GM10266 (cell line): ENCODE measurements at regions not wholly inside any gene's neighbourhood (a gene's known extent, or its start where the extent isn't known, plus 50 kb on each side); places are given as distances from the start of the nearest gene placed in this dataset.

Source experiments
- DNase-seq: peaks from one replicate; pipeline ENCODE4 v3.0.0; 2012; ENCODE audit errors: extremely low spot score
- TF ChIP-seq, protein P1 (sequence below): IDR thresholded peaks from 2 replicates; pipeline ENCODE4 v1.5.1; 2012; ENCODE audit warnings: mild to moderate bottlenecking, low read depth; ENCODE audit not compliant: control insufficient read depth, insufficient read depth; ENCODE audit errors: missing control alignments

DNA sequence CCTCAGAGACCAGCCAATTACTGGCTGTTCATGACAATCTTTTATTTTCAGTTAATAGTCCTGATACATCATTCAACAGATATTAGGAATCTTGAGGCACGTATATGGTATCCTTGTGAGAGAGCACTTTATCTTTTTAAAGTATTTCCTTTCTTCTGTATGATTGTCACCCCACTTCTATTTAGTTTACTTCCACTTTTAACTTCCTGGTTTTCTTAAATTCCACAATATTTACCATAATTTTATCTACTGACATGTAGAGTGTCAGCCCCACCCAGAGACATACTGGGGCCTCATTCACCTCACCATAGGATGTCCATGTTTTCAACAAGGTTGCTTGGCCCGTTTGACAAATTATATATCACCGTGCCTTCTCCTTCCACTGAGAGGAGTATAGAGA lies 182.9 kb upstream of the ID2 start:
- TF ChIP-seq, protein P1, sequence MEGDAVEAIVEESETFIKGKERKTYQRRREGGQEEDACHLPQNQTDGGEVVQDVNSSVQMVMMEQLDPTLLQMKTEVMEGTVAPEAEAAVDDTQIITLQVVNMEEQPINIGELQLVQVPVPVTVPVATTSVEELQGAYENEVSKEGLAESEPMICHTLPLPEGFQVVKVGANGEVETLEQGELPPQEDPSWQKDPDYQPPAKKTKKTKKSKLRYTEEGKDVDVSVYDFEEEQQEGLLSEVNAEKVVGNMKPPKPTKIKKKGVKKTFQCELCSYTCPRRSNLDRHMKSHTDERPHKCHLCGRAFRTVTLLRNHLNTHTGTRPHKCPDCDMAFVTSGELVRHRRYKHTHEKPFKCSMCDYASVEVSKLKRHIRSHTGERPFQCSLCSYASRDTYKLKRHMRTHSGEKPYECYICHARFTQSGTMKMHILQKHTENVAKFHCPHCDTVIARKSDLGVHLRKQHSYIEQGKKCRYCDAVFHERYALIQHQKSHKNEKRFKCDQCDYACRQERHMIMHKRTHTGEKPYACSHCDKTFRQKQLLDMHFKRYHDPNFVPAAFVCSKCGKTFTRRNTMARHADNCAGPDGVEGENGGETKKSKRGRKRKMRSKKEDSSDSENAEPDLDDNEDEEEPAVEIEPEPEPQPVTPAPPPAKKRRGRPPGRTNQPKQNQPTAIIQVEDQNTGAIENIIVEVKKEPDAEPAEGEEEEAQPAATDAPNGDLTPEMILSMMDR, result no peak
- no peak for DNase-seq

DNA sequence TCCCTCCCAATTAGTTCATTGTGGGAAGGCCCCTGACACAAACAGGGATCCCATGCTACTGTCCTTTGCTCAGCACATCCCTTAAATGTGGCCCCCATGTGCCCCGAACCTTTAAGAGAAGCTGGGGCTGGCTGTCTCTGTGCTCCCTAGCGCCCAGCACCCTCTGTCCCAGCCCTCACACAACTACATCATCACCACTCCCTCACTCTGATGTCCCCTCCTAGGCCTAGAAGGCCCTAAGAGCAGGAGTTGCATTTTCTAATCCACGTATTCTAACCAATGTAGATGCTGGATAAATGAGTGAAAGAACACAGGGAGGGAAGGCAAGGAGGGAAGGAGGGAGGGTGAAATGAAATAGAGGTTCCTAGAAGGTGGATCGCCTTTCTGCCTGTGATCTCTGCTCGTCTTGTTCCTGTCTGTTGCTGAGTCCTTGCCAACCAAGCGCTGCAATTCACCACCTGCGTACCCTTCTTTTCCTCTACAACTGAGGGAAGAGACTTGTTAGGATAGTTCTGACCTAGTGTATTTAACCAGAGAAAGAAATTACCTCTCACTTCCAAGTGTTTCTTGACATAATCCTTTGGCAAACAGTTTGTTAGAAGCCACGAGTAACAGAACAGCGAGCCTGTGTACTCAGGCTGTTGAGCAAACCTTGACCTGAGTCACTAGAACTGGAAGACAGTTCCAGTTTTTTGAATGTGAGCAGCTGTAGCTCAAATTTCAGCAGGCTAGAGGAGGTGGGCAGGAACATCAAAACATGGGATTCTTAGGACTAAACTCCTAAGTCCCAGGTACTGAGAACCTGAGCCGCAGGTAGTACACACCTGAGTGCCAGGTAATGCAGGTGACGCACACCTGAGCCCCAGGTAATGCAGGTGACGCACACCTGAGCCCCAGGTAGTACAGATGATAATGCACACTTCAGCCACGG lies 181.5 kb upstream of the ID2 start:
- DNase-seq, result no peak

DNA sequence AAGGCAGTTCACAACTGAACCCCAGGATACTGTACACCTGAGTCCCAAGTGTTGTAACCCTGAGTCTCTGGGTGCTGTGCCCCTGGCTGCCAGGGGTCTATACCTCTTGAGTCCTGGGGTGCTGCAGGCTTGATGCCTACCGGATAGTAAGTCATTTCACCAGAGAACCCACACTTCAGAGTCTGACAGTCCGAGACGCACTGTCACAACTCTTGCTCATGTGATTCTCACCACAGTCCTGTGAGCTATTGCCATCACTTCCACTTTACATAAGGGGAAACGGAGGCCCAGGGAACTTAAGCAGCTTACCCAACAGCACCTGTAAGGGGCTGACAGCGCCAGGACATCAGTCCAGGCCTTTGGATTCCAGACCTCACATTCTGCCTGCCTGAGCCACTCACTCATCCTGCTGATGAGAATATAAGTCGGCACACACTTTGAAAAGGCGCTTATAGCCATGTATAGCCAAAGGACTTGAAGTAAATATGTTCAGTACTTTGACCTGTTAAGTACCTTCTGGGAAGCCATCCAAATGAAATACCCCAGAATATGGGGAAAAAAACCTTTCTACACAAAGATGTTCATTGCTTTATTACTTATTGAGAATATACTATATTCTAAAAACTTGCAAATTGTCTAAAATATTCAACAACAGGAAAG lies 180.7 kb upstream of the ID2 start:
- DNase-seq, result no peak
- TF ChIP-seq, protein P1, result no peak

More for the DNA sequence above, 181.5 kb upstream of the ID2 start:
- TF ChIP-seq, protein P1, result peak; percentile 1

DNA sequence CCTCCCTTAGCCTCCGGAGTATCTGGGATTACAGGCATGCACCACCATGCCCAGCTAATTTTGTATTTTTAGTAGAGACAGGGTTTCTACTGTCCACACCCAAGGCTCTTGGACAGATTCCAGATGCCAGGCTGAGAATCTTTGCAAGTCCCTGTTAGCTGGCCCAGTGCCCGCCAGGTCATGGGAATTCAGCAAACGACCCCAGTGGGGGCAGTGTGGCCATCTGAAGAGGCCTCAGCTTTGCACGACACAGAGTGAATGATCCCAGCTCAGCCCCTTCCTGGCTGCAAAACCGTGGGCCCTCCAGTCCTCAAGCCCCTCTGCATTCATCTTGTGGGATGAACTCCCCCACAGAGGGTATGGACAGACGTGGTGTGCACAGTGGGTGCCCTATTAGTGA lies 179.5 kb upstream of the ID2 start:
- no peak for DNase-seq
- TF ChIP-seq, protein P1, result no peak

DNA sequence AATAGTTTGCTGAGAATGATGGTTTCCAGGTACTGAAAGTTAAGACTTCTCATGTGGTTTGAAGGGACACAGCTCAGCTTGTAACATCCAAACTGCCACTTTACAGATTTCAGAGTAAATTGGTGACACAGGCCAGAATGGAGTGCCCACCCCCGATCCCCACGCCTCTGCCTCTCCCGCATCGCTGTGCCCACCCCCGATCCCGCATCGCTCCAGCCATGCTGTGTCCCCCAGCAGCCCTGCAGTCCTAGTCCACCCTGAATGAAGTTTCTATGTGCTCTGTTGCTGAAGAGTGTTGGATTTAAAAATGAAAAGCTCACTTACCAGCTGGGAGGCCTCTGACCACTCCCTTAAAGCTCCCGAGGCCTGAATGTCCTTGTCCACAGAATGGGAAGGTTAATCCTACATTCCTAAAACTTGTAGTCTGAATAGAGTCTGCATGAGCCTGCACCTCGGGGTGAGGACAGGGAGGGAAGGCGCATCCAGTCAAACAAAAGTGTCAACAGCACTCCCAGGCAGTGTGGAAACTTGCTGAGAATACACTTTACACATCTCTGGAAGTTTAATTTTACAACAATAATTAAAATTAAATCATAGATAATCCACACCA lies 176.4 kb upstream of the ID2 start:
- TF ChIP-seq, protein P1, result no peak
- no peak for DNase-seq

DNA sequence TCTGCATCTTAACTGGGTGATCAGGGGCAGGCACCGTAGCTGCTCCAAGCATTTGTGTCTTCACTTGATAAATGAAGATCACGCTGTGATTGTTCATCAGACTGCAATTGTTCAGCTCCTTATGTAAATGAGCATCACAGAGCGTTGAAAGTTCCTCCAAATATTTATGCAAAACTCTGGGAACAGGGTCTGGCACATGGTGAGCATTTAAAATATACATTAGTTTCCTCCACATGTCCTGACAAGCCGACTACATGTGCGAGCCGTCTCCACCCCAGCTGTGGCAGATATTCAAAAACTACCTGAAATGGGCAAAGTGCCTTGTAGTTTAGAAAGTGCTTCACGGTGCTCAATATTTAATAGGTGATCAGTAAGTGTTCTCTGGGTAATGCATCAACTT lies 175.1 kb upstream of the ID2 start:
- TF ChIP-seq, protein P1, result no peak

More for the DNA sequence above, 175.1 kb upstream of the ID2 start:
- DNase-seq, result no peak
